PC-9 (cell line): ENCODE measurements at regions not wholly inside any gene's neighbourhood (a gene's known extent, or its start where the extent isn't known, plus 50 kb on each side); places are given as distances from the start of the nearest gene placed in this dataset.

Experiments used
- BruUV-seq: library from RNA; stranded (reverse); fragments of 400-500 nt; replicated peaks from 2 replicates; lab custom pipeline; 2021; lab: Mats Ljungman, UMichigan
- CTCF ChIA-PET: fragments of 300-600 bp; sonication (Branson Sonifier 250); formaldehyde crosslinking; loops from one replicate; lab custom pipeline; 2022; ENCODE audit warnings: antibody characterized with exemption; lab: Charles Lee
- POLR2A ChIA-PET: fragments of 300-600 bp; sonication (Branson Sonifier 250); formaldehyde crosslinking; loops from one replicate; lab custom pipeline; 2022; ENCODE audit warnings: antibody characterized with exemption; ENCODE audit not compliant: unreplicated experiment; lab: Charles Lee
- DNase-seq, 2 experiments: peaks; one replicate each; pipeline versions ENCODE4 v3.0.0 to v3.0.0-alpha.2; 2015 to 2022; ENCODE audit warnings: mixed read lengths in 1 of 2
- H2AFZ ChIP-seq: fragments of 200-600 bp; sonication (generic); 2 replicates; pipeline ENCODE4 v1.8.1; 2017; ENCODE audit warnings: antibody characterized with exemption
- H3F3A ChIP-seq: fragments of 200-600 bp; sonication (generic); 2 replicates; pipeline ENCODE4 v1.8.1; 2017; ENCODE audit warnings: antibody characterized with exemption, mild to moderate bottlenecking, low read depth; ENCODE audit not compliant: insufficient read depth
- H3K27ac ChIP-seq: fragments of 200-600 bp; sonication (generic); 2 replicates; pipeline ENCODE4 v1.6.1; 2016; ENCODE audit warnings: mixed run types
- H3K27me3 ChIP-seq: fragments of 200-600 bp; sonication (generic); 2 replicates; pipeline ENCODE4 v1.6.1; 2016; ENCODE audit warnings: low read depth, mixed run types; ENCODE audit not compliant: insufficient read depth
- H3K36me3 ChIP-seq: fragments of 200-600 bp; sonication (generic); 2 replicates; pipeline ENCODE4 v1.6.1; 2016; ENCODE audit warnings: low read depth, mixed run types
- H3K4me1 ChIP-seq: fragments of 200-600 bp; sonication (generic); replicated peaks from 2 replicates; pipeline ENCODE4 v1.6.1; 2016; ENCODE audit warnings: mixed run types; ENCODE audit not compliant: insufficient read depth
- H3K4me2 ChIP-seq: fragments of 200-600 bp; sonication (generic); 2 replicates; pipeline ENCODE4 v1.6.1; 2017; ENCODE audit warnings: mixed run types
- H3K4me3 ChIP-seq: fragments of 200-600 bp; sonication (generic); 2 replicates; pipeline ENCODE4 v1.6.1; 2016; ENCODE audit warnings: mixed run types
- H3K79me2 ChIP-seq: fragments of 200-600 bp; sonication (generic); 2 replicates; pipeline ENCODE4 v1.6.1; 2017; ENCODE audit warnings: low read depth, mixed run types
- H3K9me2 ChIP-seq: fragments of 200-600 bp; sonication (generic); 2 replicates; pipeline ENCODE4 v1.8.1; 2017; ENCODE audit warnings: mild to moderate bottlenecking; ENCODE audit not compliant: insufficient read depth
- H3K9me3 ChIP-seq: fragments of 200-600 bp; sonication (generic); 2 replicates; pipeline ENCODE4 v1.8.1; 2016; ENCODE audit warnings: low read depth; ENCODE audit not compliant: insufficient read depth
- H4K20me1 ChIP-seq: fragments of 200-600 bp; sonication (generic); 2 replicates; pipeline ENCODE4 v1.8.1; 2017; ENCODE audit not compliant: insufficient read depth
- EZH2 ChIP-seq: fragments of 200-600 bp; sonication (generic); IDR thresholded peaks from 2 replicates; pipeline ENCODE4 v1.8.0; 2017; ENCODE audit warnings: antibody characterized with exemption, low read depth
- intact Hi-C: fragments of 100-400 bp; cut with micrococcal nuclease; formaldehyde crosslinking; loops from one replicate; pipeline ENCODE4 v1.10.0; 2022; ENCODE audit not compliant: unreplicated experiment
- TF ChIP-seq, protein P1 (sequence below): fragments of 200-600 bp; sonication (generic); conservative IDR thresholded peaks from 2 replicates; pipeline ENCODE4 v1.6.1; 2017; ENCODE audit warnings: mixed run types, antibody characterized with exemption, mild to moderate bottlenecking, moderate library complexity

GRCh38 chrX:47748576-47748975, 88.1 kb upstream of the ZNF81 start:
- no peaks in the 10 kb centered on the region for H3K79me2 ChIP-seq
- H3K4me2 ChIP-seq = no peak overlapping the region
- DNase-seq = no peak
- H3F3A ChIP-seq = no peaks in the 10 kb centered on the region
- BruUV-seq = no TSS peak
- ChIA-PET CTCF (no interaction called here), POLR2A (no interaction called here)
- no peak overlapping the region for H2AFZ ChIP-seq
- intact Hi-C loops = no loop called here
- no peaks in the 10 kb centered on the region for H4K20me1 ChIP-seq
- H3K4me3 ChIP-seq = no peak overlapping the region
- H3K4me1 ChIP-seq = no peaks in the 10 kb centered on the region
- no peak for TF ChIP-seq EZH2
- TF ChIP-seq, protein P1, sequence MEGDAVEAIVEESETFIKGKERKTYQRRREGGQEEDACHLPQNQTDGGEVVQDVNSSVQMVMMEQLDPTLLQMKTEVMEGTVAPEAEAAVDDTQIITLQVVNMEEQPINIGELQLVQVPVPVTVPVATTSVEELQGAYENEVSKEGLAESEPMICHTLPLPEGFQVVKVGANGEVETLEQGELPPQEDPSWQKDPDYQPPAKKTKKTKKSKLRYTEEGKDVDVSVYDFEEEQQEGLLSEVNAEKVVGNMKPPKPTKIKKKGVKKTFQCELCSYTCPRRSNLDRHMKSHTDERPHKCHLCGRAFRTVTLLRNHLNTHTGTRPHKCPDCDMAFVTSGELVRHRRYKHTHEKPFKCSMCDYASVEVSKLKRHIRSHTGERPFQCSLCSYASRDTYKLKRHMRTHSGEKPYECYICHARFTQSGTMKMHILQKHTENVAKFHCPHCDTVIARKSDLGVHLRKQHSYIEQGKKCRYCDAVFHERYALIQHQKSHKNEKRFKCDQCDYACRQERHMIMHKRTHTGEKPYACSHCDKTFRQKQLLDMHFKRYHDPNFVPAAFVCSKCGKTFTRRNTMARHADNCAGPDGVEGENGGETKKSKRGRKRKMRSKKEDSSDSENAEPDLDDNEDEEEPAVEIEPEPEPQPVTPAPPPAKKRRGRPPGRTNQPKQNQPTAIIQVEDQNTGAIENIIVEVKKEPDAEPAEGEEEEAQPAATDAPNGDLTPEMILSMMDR = no peak
- no peaks in the 10 kb centered on the region for H3K36me3 ChIP-seq
- no peaks in the 10 kb centered on the region for H3K9me2 ChIP-seq
- no peaks in the 10 kb centered on the region for H3K9me3 ChIP-seq
- H3K27ac ChIP-seq = no peak overlapping the region
- H3K27me3 ChIP-seq = no peaks in the 10 kb centered on the region

GRCh38 chrX:47746446-47746845, 87.5 kb upstream of the UXT start:
- H3K27ac ChIP-seq = no peak overlapping the region
- no peaks in the 10 kb centered on the region for H3K9me2 ChIP-seq
- no peaks in the 10 kb centered on the region for H4K20me1 ChIP-seq
- ChIA-PET POLR2A (no interaction called here), CTCF (no interaction called here)
- H3K9me3 ChIP-seq = no peaks in the 10 kb centered on the region
- H3K27me3 ChIP-seq = no peaks in the 10 kb centered on the region
- no peak overlapping the region for H3K4me3 ChIP-seq
- no peak overlapping the region for H3K4me2 ChIP-seq
- BruUV-seq = no TSS peak
- no peaks in the 10 kb centered on the region for H3K79me2 ChIP-seq
- H3K36me3 ChIP-seq = no peaks in the 10 kb centered on the region
- H3F3A ChIP-seq = no peaks in the 10 kb centered on the region
- DNase-seq = no peak
- H2AFZ ChIP-seq = no peak overlapping the region
- no peaks in the 10 kb centered on the region for H3K4me1 ChIP-seq
- intact Hi-C loops = no loop called here
- no peak for TF ChIP-seq EZH2
- TF ChIP-seq, protein P1 = no peak

- H3K9me2 ChIP-seq = no peaks in the 10 kb centered on the region
- H3K27ac ChIP-seq = no peak overlapping the region
- H3K27me3 ChIP-seq = no peaks in the 10 kb centered on the region
- H3F3A ChIP-seq = no peaks in the 10 kb centered on the region
- CTCF ChIA-PET = no interaction called here
- BruUV-seq = no TSS peak
- DNase-seq = no peak
- no peak overlapping the region for H2AFZ ChIP-seq
- no peaks in the 10 kb centered on the region for H4K20me1 ChIP-seq
- TF ChIP-seq, protein P1 = no peak
- TF ChIP-seq EZH2 = no peak
- intact Hi-C loops = no loop called here
- POLR2A ChIA-PET = no interaction called here
- H3K79me2 ChIP-seq = no peaks in the 10 kb centered on the region
- no peaks in the 10 kb centered on the region for H3K36me3 ChIP-seq
- H3K4me3 ChIP-seq = no peak overlapping the region
- no peaks in the 10 kb centered on the region for H3K9me3 ChIP-seq
- no peaks in the 10 kb centered on the region for H3K4me1 ChIP-seq
- no peak overlapping the region for H3K4me2 ChIP-seq
Measured at GRCh38 chrX:47745416-47745815, 86.4 kb upstream of the UXT start.
